Skin epidermis (tissue), 12 donors: ENCODE measurements at regions not wholly inside any gene's neighbourhood (a gene's known extent, or its start where the extent isn't known, plus 50 kb on each side); places are given as distances from the start of the nearest gene placed in this dataset.

Experiments used
- H3K27ac ChIP-seq, 21 experiments: fragments of 200-600 bp; sonication (generic) in 11 of 21; one replicate each; pipeline ENCODE4 v1.5.0; 2020; ENCODE audit warnings: mild to moderate bottlenecking in 3 of 21, inconsistent platforms in 2 of 21, moderate library complexity in 2 of 21
- H3K4me3 ChIP-seq, 7 experiments: fragments of 200-600 bp; sonication (generic) in 2 of 7; one replicate each; pipeline ENCODE4 v1.5.0; 2020; ENCODE audit warnings: inconsistent platforms in 2 of 7, mild to moderate bottlenecking in 2 of 7, moderate library complexity in 1 of 7

DNA sequence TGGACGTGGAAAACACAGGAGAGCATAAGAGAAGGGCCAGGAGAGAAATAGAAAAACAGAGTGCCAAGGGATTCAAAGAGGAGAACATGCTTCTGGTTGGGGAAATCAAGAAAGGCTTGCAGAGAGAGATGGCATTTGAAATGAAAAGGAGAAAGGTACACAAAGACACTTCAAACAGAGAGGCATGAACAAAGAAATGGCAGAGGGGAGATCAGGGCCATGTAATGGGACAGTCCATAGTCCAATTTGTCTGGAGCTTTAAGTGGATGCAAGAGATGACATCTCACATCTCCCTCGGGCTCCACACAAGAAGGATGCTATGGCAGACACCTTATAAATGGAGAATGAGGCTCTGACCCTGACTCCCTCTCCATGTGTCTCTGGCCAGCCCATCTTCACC is 331.1 kb downstream of the MLLT3 start:
- Histone ChIP-seq H3K27ac (no peak overlapping the region), H3K4me3 (no peak overlapping the region)

DNA sequence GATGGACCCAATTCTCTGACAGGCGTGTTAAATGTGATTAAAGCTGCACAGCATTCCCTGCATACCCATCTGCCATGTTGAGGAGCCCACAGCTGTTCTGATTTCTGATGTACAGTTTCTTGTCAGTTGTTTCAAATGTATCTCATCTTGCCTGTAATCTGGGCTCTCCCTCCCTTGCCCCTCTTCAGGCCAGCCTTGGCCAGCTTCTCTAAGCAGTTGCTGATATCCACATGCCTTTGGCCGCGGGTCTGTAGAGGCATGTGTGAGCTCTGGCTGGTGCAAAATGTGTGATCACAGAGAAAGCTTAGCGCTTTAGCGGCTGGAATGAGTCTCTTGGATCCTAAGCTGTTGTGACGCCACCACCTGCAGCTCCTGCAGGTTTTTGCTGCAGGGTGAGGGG is 332.0 kb downstream of the MLLT3 start:
- no peak overlapping the region for H3K27ac ChIP-seq
- no peak overlapping the region for H3K4me3 ChIP-seq

DNA sequence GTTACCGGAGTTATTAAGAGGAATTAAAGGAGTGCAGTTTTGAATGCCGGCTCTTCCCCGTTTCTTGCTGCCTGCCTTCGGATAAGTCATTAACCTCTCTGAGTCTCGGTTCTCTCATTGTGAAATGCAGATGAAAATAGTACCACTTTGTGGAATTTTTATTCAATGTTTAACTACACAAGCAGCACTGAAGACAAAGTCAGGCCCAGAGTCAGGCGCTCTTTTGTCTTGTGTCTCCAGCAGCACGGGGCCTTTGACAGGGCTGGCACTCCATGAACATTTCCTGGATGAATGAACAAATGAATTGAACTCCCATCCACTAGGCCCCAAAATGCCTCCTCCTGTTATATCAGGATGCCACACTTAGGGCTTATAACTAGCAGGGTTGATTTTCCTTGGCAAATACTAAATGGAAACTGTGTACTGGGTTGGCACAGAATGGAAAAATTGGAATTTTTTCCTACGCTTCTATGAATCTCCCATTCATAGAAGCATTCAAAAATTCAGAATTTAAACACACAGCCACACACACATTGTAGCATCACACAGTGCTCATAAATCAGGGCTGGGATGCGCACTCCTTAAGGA is 332.8 kb downstream of the MLLT3 start:
- H3K27ac ChIP-seq = no peak overlapping the region
- H3K4me3 ChIP-seq = no peak overlapping the region

DNA sequence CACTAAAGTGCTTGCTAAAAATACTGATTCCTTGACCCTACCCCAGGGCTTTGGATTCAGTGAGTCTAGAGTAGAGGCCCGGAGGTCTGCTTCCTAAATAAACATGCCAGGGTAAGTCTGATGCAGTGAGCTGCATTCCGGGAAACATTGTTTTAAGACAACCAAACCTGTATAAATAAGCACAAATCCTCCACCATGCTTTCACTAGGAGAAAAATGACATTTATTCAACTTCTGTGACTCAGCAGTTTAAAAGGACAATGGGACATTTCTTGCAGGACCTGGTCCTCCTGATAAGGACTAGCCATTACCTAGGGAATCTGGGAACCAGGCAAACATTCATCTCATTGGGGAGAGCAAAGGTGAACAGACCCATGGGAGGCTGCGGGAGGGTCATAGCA is 335.3 kb downstream of the MLLT3 start:
- Histone ChIP-seq H3K4me3 (no peak overlapping the region), H3K27ac (no peak overlapping the region)

DNA sequence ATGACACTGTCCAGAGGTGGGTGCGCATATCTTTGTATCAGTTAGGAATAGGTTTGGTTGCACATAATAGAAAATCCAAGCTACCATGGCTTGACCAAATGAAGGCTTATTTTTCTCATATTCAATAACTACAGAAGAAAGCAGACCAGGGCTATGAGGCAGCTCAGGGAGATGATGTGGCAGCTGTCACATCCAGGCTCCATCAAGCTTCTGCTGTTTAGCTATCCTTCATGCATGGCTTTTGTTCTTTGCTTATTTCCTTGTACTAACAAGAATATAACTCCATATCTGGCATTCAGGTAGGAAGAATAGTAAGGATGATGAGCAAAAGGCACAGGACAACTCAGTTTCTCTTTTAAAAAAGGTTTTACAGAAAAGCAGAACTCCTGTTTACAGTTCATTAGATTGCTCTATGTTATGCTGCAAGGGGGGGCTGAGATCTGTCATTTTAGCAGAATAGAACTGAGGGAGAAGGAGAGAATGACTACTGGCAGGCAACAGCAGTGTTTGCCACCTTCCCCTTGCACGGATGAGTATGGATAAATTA is 336.1 kb downstream of the MLLT3 start:
- Histone ChIP-seq H3K27ac (no peak overlapping the region), H3K4me3 (no peak overlapping the region)

DNA sequence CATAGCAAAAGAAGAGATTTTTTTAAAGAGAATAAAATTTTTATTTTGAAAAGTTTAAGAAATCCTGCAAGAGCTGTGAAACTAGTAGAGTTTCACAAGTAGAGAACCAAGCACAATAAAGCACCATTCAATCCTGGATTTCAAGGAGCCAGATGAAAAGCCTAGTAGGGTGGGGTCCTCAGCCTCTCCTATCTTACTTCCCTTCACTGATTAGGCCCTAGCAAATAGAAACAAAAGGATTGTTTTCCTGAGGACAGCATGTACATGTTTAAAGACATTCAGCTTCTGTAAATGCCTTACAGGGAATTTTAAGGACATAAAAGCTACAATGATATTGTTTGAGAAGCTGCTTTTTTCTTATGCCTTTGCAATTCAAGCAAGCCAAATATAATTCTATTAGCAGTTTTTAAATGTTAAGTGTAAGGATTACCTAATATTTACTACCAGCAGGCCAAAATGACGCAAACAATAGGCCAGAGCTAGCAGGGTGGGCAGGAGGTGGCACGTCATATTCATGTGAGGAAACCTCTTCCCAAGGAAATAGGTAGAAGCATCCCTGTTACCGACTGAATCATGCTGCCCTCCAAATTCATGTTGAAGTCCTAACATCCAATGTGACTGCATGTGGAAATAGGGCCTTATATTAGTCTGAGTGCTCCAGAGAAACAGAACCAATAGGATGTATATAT is 337.6 kb downstream of the MLLT3 start:
- H3K27ac ChIP-seq = no peak overlapping the region

DNA sequence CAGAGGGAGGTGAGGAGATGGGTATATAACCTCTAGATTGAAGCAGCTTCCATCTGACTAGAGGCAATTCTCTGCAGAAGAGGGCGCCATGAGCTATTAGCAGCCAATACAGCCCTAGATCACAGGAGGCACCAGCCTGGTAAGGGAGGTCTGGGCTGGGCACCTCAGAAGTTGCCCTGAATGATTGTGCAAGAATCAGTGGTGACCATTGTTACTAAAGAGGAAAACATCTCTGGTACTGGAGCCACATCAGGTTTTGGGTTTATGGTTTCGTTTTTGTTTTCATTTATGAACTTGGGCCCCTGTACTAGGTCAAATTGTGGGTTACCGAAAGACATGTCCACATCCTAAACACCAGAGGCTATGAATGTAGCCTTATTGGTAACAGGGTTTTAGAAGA is 342.0 kb downstream of the MLLT3 start:
- Histone ChIP-seq H3K4me3 (no peak overlapping the region), H3K27ac (no peak overlapping the region)

More for the DNA sequence above, 337.6 kb downstream of the MLLT3 start:
- no peak overlapping the region for H3K4me3 ChIP-seq

DNA sequence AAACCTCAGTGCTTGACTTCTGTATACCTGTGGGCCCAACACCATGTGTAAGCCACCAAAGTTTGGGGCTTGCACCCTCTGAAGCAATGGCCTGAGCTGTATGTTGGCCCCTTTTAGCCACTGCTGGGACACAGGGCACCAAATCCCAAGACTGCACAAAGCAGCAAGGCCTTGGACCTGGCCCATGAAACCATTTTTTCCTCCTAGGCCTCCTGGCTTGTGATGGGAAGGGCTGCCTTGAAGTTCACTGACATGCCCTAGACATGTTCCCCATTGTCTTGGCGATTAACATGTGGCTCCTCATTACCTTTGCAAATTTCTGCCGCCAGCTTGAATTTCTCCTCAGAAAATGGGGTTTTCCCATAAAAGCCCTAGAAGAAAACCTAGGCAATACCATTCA is 345.5 kb downstream of the MLLT3 start:
- no peak overlapping the region for H3K27ac ChIP-seq
- H3K4me3 ChIP-seq = no peak overlapping the region

DNA sequence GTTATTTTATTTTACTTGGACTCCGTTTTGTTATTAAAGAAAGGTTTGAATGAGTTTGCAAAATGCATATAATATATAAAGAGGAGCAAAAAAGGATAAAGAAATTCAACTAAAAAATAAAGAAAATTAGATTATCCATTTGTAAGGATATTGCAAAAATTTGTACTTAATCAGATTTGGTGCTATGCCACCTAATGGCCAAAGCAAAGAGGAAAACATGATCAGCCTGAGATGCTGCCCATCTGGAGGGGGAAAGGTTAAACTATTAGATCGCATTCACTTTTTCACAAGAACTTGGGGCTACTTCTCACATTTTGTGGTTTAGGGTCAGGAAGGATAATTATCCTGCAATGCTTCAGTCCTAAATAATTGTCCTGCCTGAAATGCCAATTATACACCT is 350.6 kb downstream of the MLLT3 start:
- no peak overlapping the region for H3K4me3 ChIP-seq
- H3K27ac ChIP-seq = no peak overlapping the region

DNA sequence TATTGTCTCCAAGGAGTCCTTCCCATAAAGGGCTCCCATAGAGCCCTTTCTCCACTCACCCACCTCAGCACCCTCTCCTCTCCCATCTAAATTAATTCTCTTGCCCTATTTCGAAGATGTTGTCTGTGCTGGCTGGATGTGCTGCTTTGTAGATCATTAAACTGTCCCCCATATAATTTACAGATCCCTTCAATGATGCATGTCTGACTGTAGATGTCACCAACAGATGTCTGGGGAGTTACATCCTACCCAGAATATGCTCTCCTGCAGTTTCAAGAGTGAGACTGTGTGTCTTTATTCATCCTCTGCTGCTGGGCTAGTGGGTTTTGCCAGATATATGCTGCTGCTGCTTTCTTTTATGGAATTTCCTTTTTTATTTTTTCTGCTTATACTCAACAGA is 351.2 kb downstream of the MLLT3 start:
- H3K27ac ChIP-seq = no peak overlapping the region
- H3K4me3 ChIP-seq = no peak overlapping the region

DNA sequence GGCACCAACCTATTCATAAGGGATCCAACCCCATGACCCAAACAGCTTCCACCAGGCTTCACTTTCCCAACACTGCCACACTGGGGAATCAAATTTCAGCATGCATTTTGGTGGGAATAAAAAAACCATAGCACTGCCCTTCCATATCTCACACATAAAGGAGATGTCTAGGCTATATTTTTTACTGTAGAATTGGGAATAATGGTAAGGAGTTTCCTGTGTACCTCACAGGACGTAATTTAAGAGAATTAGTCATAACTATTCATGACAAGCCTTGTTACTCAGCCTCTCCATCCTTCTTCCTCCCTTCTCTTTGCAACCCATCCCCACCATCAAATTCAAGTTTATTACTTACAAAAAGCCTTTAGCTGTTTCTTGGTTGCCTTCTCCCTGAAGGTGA is 352.1 kb downstream of the MLLT3 start:
- Histone ChIP-seq H3K27ac (no peak overlapping the region), H3K4me3 (no peak overlapping the region)

DNA sequence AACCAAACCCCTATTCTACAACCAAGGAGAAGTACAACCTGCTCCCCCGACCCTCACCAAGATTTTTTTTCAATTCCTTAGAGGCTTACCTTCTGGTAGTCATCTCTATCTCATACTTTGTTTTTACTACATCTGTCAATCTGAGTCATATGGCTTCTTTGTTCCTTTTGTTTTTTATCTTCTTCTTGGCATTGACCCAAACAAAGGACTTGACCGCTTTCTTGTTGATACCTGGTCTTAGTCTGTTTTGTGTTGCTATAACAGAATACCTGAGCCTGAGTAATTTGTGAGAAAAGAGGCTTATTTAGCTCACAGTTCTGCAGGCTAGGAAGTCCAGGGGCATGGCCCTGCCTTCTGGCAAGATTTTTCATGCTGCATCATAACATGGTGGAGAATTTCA is 352.7 kb downstream of the MLLT3 start:
- H3K27ac ChIP-seq = no peak overlapping the region
- no peak overlapping the region for H3K4me3 ChIP-seq

DNA sequence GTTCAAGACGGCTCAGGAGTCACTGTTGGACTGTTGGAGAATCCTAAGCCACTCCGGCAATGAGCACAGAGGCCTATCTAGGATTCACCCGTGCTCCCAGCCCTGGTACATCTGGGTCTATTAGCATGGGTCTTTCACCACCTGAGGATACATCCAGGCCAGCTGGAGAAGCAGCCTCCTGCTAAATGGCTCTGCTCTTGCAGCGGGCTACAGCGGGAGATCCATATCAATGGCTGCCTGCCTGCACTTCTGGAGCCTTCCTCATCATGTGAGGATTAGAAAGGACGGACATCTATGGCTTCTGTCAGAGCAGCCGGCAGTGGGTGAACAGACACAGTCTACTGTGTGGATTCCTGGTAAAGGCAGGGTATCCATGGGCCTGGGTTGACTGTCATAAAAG is 357.4 kb downstream of the MLLT3 start:
- Histone ChIP-seq H3K4me3 (no peak overlapping the region), H3K27ac (no peak overlapping the region)

DNA sequence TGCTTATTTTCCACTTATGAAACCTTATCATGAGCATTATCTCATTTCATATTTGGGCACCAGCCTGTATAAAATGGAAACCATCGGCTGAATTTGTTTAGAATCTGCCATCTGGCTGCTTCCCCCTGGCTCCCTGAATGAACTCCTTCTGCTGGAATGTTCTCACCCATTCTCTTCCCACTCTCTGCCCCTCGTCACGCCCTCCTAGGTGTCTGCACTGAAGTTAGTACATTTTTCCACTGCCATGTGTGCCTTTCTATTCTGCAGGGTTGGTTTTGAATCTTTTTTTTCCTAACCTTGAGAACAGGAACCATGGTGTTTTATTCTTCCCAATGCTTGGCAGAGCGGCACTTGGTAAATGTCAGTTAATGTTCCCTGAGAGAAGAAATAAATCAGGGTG is 359.7 kb downstream of the MLLT3 start:
- H3K4me3 ChIP-seq = no peak overlapping the region

DNA sequence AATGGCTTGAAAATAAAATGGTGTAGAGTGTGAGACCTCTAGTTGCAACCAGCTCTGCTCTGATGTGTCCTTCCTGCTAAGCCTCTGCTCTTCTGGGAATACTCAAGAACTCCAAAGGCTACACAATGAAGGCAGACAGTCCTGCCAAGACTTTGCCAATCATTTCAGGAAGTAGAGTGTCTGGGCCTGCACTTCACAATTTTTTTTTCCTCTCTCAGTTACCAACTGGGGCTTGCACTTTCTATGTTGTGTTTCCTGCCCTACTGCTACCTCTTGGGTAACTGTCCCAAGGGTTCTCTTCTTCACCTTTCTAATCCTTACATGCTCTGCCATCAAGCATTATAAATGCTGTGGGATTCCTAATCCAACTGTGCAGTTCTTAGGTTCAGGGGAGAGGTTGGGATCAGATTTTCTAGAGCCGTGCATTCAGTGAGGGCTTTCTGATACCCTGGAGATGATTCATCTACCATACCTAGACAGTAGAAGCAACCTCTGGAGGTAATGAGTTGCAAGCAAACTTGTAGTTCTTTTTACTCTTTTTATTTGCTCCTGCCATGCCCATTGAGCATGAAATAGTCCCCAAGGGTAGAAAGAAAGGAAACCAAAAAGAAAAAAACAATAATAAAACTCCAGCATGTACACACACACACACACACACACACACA is 365.9 kb downstream of the MLLT3 start:
- Histone ChIP-seq H3K27ac (no peak overlapping the region), H3K4me3 (no peak overlapping the region)

More for the DNA sequence above, 359.7 kb downstream of the MLLT3 start:
- no peak overlapping the region for H3K27ac ChIP-seq

DNA sequence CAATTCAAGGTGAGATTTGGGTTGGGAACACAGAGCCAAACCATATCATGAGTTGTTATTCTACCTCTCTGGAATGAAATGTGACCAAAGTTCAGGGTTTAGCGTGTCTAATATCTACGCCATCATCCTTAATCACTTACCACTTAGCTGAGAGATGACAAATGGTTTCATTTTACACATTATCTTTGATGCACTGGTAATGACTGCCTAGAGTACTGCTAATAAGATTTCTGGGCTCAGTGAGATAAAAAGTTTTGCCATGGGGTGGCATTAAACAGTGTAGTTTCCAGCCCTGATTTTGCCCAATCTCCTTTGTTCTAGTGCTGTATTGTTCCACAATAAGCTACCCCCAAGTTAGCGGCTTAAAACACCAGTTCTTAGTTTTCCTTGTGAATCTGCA is 367.2 kb downstream of the MLLT3 start:
- H3K4me3 ChIP-seq = no peak overlapping the region
- no peak overlapping the region for H3K27ac ChIP-seq

DNA sequence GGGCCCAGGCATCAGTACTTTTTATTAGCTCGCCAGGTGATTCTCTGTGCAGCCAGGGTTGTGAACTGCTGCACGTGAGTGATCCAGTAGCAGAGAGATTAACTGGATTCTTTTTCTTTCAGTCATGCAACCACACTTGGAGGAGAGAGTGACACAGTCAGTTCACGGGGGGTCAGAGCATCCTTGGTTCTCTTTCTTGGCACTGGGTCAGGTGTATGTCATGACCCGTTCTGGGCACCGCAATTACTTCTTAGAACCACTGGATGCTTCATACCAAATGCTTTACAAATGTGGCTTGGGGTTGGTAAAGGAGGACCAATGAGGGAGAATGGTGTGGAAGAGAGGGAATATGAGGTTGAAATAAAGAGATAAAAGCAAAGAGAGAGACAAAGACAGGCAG is 368.7 kb downstream of the MLLT3 start:
- H3K27ac ChIP-seq = no peak overlapping the region
- H3K4me3 ChIP-seq = no peak overlapping the region

DNA sequence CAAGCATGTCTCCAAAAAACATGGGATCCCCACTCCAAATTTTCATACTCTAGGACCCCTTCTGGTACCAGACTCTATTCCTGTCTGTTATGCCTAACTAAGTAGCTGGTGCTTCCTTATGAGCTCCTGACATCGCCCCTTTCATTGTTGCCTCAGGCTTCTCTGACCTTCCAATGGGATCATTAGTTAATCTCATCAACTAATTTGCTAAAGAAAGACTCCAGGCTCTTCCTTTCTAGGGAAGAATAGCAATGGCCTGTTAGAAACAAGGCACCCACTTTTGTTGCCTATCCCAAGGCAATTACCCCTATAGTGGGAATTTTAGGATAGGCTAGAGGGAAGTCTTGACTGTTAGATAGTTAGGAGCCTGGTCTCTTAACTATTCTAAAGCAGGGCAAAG is 369.5 kb downstream of the MLLT3 start:
- H3K4me3 ChIP-seq = no peak overlapping the region
- H3K27ac ChIP-seq = no peak overlapping the region

DNA sequence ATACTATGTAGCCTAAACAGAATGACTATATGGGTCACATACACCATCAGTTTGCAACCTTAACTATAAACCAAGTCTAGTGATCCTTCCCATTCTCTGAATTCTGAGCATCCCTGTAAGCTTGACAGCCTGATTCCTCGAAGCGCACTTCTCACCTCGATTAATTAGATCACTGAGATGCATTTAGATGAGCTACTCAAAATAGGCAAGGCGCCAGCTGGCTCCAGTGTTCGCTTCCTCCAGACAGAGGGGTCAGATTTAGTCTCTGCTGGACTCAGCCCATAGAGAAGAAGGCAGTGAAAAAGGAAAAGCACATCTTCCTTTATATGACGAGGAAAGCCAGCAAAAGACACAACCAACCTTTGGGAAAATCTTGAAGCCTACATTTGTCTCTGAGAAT is 371.5 kb downstream of the MLLT3 start:
- Histone ChIP-seq H3K4me3 (no peak overlapping the region), H3K27ac (no peak overlapping the region)

DNA sequence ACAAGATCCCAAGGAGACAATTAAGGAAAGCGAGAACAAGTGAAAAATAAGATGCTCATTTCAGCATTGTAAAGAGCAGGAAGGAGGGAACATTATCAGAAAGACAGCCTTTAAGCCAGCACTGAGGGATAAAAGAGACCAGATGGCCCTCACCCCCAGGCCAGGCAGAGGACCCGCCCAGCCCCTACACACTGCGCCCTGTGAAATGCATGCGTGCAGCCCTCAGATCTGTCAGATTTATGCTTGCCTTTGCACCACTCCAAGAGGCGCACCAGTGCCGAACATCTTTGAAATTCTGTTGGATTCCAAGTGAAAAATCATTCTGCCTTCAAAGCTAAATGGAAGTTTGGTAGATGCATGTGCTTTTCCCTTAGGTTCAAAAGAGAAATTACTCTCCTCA is 378.0 kb downstream of the MLLT3 start:
- H3K4me3 ChIP-seq = no peak overlapping the region
- H3K27ac ChIP-seq = no peak overlapping the region

DNA sequence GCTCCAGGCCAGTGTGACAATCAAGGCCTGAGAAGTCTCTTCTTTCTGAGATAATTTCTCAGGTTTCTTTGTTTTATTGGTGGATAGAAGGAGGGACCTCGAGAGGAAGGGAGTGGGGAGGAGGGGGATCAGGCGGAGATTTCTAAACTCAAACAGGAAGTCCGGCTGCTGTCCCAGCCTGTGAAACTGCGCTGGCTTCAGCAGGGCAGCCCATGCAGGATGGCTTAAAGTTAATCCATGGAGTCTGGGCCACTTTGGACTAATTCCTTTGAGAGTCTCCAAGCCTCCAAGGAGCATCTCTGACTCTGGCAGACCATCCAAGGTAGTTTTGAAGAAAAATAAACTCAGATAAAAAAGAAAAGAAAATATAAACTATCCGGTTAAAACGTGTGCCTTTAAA is 378.5 kb downstream of the MLLT3 start:
- Histone ChIP-seq H3K4me3 (no peak overlapping the region), H3K27ac (no peak overlapping the region)
